Stomach (tissue), 8 donors: ENCODE measurements at regions not wholly inside any gene's neighbourhood (a gene's known extent, or its start where the extent isn't known, plus 50 kb on each side); places are given as distances from the start of the nearest gene placed in this dataset.

ENCODE experiments used
- DNase-seq, 2 donors: peaks; one replicate each; pipeline versions ENCODE4 v3.0.0 to v3.0.0-alpha.2; 2013 to 2019
- H3K27ac ChIP-seq, 5 donors: fragments of 200-600 bp in 4 of 5; sonication (generic) in 4 of 5; one replicate each; pipeline ENCODE4 v1.5.1; 2013 to 2019; ENCODE audit warnings: mild to moderate bottlenecking in 1 of 5, moderate library complexity in 1 of 5
- H3K27me3 ChIP-seq, 3 donors: fragments of 200-600 bp; sonication (generic); one replicate each; pipeline ENCODE4 v1.5.1; 2017 to 2019; ENCODE audit warnings: mixed run types in 1 of 3
- H3K36me3 ChIP-seq, 4 donors: fragments of 200-600 bp; sonication (generic); 1 replicate in 3 of 4; 2 replicates in 1 of 4; pipeline ENCODE4 v1.5.1; 2016 to 2019
- H3K4me1 ChIP-seq, 4 donors: fragments of 200-600 bp; sonication (generic); one replicate each; pipeline ENCODE4 v1.5.1; 2016 to 2019
- H3K4me3 ChIP-seq, 4 donors: fragments of 200-600 bp; sonication (generic) in 3 of 4; one replicate each; pipeline ENCODE4 v1.5.1; 2016 to 2019; ENCODE audit warnings: mild to moderate bottlenecking in 1 of 4
- H3K9me3 ChIP-seq, 4 donors: fragments of 200-600 bp; sonication (generic); one replicate each; pipeline ENCODE4 v1.5.1; 2016 to 2019
- EP300 ChIP-seq: sonication (generic); formaldehyde crosslinking; IDR thresholded peaks from one replicate; pipeline ENCODE4 v1.6.1; 2017; ENCODE audit warnings: antibody characterized with exemption
- POLR2A ChIP-seq, 4 donors: fragments of 450-650 bp; IDR thresholded peaks; one replicate each; pipeline ENCODE4 v1.6.1; 2016; ENCODE audit warnings: antibody characterized with exemption in 4 of 4, control low read depth in 2 of 4, mild to moderate bottlenecking in 1 of 4, moderate library complexity in 1 of 4
- POLR2AphosphoS5 ChIP-seq, 3 donors: sonication (generic); formaldehyde crosslinking; IDR thresholded peaks; one replicate each; pipeline ENCODE4 v1.6.1; 2016; ENCODE audit warnings: antibody characterized with exemption in 3 of 3
- WGBS, 5 donors: extraction: QIAGEN DNeasy Blood & Tissue Kit in 3 of 5; methylation state at CpG; one replicate each; pipeline versions ENCODE4 v1.1.5 to v1.1.7; 2013 to 2018; 5-methylcytosine and 5-hydroxymethylcytosine counted together
- intact Hi-C: fragments of 100-400 bp; cut with DNase I; formaldehyde crosslinking; loops from one replicate; pipeline ENCODE4 v1.15.1; 2023; ENCODE audit warnings: low total_unique reads
- TF ChIP-seq, protein P1 (sequence below), 7 experiments: fragments of 450-650 bp in 4 of 7; fragments of 200-600 bp in 3 of 7; sonication (generic) in 3 of 7; IDR thresholded peaks; one replicate each; pipeline ENCODE4 v1.5.1; 2016 to 2019; ENCODE audit warnings: antibody characterized with exemption in 7 of 7, control low read depth in 2 of 7, mild to moderate bottlenecking in 1 of 7
- donor health status: healthy with polysubstance abuse.
- donor health status: Bipolar disorder and iron deficiency.
- donor health status: healthy.

DNA sequence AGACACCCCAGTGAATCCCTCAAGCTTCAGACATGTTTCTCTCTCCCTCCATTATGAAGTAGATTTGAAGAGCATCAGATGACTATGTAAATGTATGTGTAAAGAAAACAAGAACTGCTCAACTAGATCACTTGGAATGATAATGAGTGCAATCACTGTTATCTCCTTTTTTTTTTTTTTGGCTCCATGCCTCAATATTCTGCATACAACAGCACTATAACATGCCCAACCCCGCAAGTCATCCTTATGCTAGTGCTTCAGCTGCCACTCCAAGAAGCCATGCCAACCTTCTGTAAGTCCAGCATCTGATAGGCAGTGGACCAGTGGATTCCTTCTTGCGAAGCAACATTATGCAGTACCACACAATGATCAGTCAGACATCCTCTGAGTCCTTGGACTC is 133.7 kb downstream of the TFPI2 start:
- WGBS, 5 donors, result 86 to 94% (median 93%) methylated on average over 2 of the region's 2 CpGs
- no peak overlapping the region for H3K27ac ChIP-seq
- H3K36me3 ChIP-seq, result no peaks in the 10 kb centered on the region
- no peak overlapping the region for H3K4me3 ChIP-seq
- no peak for DNase-seq
- intact Hi-C loops, result no loop called here
- no peaks in the 10 kb centered on the region for H3K27me3 ChIP-seq
- TF ChIP-seq EP300 (no peak), POLR2A (IDR thresholded peaks at IDR 0.05) (no peak), POLR2AphosphoS5 (IDR thresholded peaks at IDR 0.05) (no peak)
- TF ChIP-seq, protein P1, sequence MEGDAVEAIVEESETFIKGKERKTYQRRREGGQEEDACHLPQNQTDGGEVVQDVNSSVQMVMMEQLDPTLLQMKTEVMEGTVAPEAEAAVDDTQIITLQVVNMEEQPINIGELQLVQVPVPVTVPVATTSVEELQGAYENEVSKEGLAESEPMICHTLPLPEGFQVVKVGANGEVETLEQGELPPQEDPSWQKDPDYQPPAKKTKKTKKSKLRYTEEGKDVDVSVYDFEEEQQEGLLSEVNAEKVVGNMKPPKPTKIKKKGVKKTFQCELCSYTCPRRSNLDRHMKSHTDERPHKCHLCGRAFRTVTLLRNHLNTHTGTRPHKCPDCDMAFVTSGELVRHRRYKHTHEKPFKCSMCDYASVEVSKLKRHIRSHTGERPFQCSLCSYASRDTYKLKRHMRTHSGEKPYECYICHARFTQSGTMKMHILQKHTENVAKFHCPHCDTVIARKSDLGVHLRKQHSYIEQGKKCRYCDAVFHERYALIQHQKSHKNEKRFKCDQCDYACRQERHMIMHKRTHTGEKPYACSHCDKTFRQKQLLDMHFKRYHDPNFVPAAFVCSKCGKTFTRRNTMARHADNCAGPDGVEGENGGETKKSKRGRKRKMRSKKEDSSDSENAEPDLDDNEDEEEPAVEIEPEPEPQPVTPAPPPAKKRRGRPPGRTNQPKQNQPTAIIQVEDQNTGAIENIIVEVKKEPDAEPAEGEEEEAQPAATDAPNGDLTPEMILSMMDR (IDR thresholded peaks at IDR 0.05), result no peak
- no peaks in the 10 kb centered on the region for H3K9me3 ChIP-seq
- H3K4me1 ChIP-seq, result no peaks in the 10 kb centered on the region

DNA sequence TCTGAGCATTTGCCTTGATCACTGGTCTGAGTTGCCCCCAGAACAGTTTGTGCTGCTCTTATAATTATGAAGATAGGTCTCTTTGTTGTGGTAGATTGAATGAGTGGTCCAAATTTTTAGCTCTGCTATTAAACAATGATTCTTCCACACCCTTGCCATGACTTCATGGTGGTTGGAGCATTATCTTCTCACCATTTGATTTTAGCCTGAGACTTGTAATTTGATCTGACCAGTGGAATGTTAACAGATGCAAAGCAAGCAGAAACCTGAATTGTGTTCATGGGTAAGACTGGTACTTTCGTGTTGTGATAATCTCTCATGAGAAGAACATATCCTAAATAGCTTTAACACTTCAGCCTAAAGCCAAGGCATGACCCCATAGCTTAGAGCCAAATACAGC is 139.1 kb downstream of the TFPI2 start:
- TF ChIP-seq POLR2A (IDR thresholded peaks at IDR 0.05) (no peak), POLR2AphosphoS5 (IDR thresholded peaks at IDR 0.05) (no peak), EP300 (no peak)
- TF ChIP-seq, protein P1 (IDR thresholded peaks at IDR 0.05), result no peak
- Histone ChIP-seq H3K27me3 (no peaks in the 10 kb centered on the region), H3K4me1 (no peaks in the 10 kb centered on the region), H3K9me3 (no peaks in the 10 kb centered on the region), H3K36me3 (no peaks in the 10 kb centered on the region), H3K27ac (no peak overlapping the region), H3K4me3 (no peak overlapping the region)
- 41 to 57% (median 50%) methylated on average over 1 of the region's 1 CpG for WGBS, 5 donors
- intact Hi-C loops, result no loop called here
- DNase-seq, result no peak

- no peaks in the 10 kb centered on the region for H3K27me3 ChIP-seq
- H3K36me3 ChIP-seq, result no peaks in the 10 kb centered on the region
- H3K9me3 ChIP-seq, result no peaks in the 10 kb centered on the region
- DNase-seq, result no peak
- H3K4me1 ChIP-seq, result no peaks in the 10 kb centered on the region
- intact Hi-C loops, result no loop called here
- TF ChIP-seq EP300 (no peak), POLR2AphosphoS5 (IDR thresholded peaks at IDR 0.05) (no peak)
- WGBS, 5 donors, result 57 to 67% (median 66%) methylated on average over 1 of the region's 1 CpG
- H3K4me3 ChIP-seq, result no peak overlapping the region
- H3K27ac ChIP-seq, result no peak overlapping the region
These were observed 139.6 kb downstream of the TFPI2 start for GRCh38 chr7:93750986-93751385.

- Histone ChIP-seq H3K36me3 (no peaks in the 10 kb centered on the region), H3K9me3 (no peaks in the 10 kb centered on the region), H3K27me3 (no peaks in the 10 kb centered on the region), H3K4me3 (no peak overlapping the region), H3K27ac (no peak overlapping the region), H3K4me1 (no peaks in the 10 kb centered on the region)
- intact Hi-C loops, result no loop called here
- 74 to 98% (median 85%) methylated on average over 3 of the region's 3 CpGs for WGBS, 5 donors
- DNase-seq, result no peak
- TF ChIP-seq, protein P1 (IDR thresholded peaks at IDR 0.05), result no peak
- TF ChIP-seq POLR2AphosphoS5 (IDR thresholded peaks at IDR 0.05) (no peak), EP300 (no peak), POLR2A (IDR thresholded peaks at IDR 0.05) (no peak)
These were observed 143.5 kb downstream of the TFPI2 start for GRCh38 chr7:93747019-93747418.

DNA sequence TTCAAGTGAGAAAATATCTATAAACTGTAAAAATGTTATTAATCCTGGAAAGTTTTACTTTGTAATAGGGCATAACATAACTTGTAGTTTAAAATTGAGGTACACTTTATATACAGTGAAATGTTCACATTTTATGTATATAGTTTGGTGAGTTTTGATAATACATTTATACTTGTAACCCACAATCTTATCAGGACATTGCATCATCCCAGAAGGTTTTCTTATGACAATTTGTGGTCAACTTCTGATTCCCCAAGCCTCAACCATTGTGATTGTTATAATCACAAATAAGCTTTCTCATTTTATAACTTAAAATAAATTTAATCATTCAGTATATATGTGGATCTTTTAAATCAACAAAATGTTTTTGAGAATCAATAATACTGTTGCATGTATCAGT is 151.1 kb downstream of the TFPI2 start:
- no peak for DNase-seq
- Histone ChIP-seq H3K27ac (no peak overlapping the region), H3K27me3 (no peaks in the 10 kb centered on the region), H3K4me3 (no peak overlapping the region), H3K9me3 (no peaks in the 10 kb centered on the region), H3K4me1 (no peaks in the 10 kb centered on the region), H3K36me3 (no peaks in the 10 kb centered on the region)
- TF ChIP-seq, protein P1 (IDR thresholded peaks at IDR 0.05), result no peak
- intact Hi-C loops, result no loop called here
